GM19025 (cell line): ENCODE measurements at regions not wholly inside any gene's neighbourhood (a gene's known extent, or its start where the extent isn't known, plus 50 kb on each side); places are given as distances from the start of the nearest gene placed in this dataset.
A peak's percentile ranks its signal among the peaks of the same experiment; 100 is the strongest.
"Not testable (repeated sequence)": the region's sequence is repeated elsewhere in the genome, so short reads cannot be mapped to it uniquely, and the experiment has no call there.

Source experiments
- ATAC-seq: cut with Tn5 transposase; IDR thresholded peaks from one replicate; pipeline ENCODE4 v1.9.1; 2021; ENCODE audit warnings: mild to moderate bottlenecking, low read depth, moderate library complexity; ENCODE audit not compliant: unreplicated experiment

- ATAC-seq = no peak
Observed at GRCh38 chr3:40876496-40876895, 322.8 kb upstream of the CTNNB1 start.

DNA sequence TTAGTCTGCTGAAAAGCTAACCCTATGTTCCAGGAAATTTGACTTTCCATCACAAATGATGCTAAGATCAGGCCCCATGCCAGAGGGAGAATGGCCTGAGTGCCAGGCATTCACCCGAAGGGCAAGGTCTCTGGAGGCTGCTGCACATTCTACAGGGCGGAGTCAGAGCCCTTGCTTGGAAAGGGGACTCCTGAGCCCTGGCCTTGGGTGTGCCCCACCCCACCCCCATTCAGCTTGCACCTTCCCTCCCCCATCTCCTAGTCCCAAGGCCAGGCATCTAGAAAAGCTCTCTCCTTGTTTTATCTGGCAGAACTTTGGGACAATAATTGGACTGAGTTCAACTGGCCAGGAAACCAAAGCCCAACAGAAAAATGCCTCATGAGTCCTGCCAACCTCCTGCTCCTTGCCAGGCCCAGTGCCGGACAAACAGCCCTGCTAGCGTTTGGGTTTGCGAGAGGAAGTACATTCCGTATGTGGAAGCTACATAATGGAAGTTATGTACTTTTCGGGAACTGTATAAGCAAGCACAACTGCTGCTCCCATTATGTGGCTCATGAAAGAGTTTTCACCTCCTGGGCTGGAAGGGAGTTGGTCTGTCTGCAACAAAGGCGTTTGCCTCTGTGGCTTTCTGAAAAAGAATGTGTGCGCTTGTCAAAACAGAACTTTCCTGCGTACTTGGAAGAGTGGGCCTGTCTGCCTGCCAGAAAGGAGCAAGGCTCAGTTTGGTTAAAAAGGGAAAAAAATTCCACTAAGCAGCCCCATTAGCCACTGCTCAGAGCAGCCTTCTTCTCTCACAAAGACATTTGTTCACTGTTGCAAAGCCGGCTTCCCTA is 321.5 kb upstream of the CTNNB1 start:
- ATAC-seq = no peak

GRCh38 chr3:40878464-40878905 is 320.8 kb upstream of the CTNNB1 start:
- ATAC-seq = no peak

DNA sequence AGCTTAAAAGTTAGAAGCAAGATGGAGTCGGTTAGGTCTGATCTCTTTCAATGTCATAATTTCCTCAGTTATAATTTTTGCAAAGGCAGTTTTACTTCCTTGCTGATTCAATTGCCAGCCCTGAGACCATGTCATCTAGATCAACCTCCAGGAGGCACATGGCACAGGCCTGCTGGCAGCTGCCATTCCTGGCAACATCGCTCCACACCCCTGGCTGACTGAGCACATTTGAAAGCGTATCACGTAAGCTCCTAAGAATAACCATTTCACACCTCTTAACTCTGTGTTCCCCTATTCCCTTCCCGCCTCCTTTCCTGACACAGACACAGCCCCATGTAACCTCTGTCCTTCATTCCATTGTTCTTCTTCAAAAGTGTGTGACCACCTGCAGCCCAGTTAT is 313.9 kb upstream of the CTNNB1 start:
- ATAC-seq = no peak

DNA sequence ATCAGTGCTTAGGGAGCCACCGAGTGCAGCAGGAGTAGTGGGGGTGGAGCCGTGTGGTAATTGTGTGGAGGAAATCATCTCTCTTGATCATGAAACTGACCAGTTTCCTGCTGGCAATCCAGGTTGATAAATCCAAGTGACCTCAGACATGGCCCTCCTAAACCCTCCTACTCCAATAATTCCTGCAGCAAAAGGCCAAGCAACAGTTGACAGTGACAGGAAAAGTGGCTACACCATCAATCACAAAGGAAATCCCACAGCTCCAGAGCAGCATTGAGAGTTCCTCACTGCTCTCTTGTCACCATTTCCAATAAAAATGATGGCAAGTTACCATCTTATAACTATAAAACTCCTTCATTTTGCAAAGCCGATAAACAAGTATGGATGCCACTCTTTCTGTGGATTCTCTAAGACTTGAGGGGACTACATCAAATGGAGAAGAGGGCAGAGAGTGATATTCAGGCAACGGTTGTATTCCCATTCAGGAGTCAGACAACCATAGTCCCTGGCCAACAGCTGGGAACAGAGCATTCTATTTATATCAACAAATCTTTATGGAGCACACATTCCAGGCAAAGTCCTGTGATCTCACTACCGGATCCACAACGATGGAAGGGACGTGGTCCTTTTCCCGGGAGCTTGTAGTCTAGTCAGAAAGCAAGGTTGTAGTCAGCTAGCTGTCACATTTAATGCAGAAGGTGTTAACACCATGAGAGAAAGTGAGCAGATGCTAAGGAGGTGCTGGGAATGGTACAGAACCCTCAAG is 312.5 kb upstream of the CTNNB1 start:
- no peak for ATAC-seq

DNA sequence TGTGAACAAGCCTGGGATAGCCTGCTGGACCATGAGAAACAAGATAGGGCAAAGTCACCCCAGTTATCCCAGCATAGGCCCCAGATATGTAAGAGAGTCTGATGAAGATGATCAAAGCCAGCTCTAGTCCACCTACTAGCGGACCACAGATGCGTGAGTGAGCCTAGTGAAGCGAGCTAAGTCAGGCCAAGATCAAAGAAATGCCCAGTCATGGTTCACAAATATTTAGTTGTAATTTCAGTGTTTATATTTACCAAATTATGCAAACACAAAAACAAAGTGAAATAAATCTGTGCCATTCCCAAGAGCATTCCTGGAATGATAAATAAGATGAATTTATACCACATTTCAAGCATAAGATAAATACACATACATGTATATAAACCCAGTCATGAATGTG is 308.1 kb upstream of the CTNNB1 start:
- ATAC-seq = no peak

GRCh38 chr3:40895109-40895508 is 304.2 kb upstream of the CTNNB1 start:
- ATAC-seq = no peak

- no peak for ATAC-seq
Observed at GRCh38 chr3:40899286-40899712, 300.0 kb upstream of the CTNNB1 start.

- ATAC-seq = no peak
Observed at GRCh38 chr3:40901298-40901697, 298.0 kb upstream of the CTNNB1 start.

GRCh38 chr3:40901796-40902195 is 297.5 kb upstream of the CTNNB1 start:
- ATAC-seq = no peak

DNA sequence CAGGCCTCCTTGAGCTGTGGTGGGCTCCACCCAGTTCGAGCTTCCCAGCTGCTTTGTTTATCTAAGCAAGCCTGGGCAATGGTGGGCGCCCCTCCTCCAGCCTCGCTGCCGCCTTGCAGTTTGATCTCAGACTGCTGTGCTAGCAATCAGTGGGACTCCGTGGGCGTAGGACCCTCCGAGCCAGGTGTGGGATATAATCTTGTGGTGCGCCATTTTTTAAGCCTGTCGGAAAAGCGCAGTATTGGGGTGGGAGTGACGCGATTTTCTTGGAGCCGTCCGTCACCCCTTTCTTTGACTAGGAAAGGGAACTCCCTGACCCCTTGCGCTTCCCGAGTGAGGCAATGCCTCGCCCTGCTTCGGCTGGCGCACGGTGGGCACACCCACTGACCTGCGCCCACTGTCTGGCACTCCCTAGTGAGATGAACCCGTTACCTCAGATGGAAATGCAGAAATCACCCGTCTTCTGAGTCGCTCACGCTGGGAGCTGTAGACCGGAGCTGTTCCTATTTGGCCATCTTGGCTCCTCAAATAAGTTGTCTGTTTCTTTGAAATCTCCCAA is 291.3 kb upstream of the CTNNB1 start:
- not testable (repeated sequence) for ATAC-seq

GRCh38 chr3:40908612-40909011 is 290.7 kb upstream of the CTNNB1 start:
- ATAC-seq = no peak

GRCh38 chr3:40911264-40911663 is 288.0 kb upstream of the CTNNB1 start:
- ATAC-seq = no peak

DNA sequence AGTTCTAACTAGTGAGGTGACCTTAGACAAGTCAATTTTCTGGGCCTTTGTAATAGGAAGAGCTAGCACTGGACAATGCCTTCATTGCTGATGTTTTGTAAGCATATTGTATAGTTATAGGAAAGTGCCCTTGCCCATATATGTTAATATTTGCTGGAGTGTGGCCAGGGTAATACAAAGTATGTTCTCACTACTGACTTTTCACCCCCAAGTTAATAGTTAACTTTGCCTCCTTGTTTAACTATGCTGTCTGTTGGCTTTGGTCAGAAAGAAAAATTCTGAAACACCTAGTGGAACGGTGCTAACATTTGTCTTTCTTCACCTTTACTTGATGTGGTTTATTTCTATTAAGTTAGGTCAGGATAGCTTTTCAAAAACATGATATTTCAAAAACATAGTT is 287.4 kb upstream of the CTNNB1 start:
- ATAC-seq = peak; percentile 52

DNA sequence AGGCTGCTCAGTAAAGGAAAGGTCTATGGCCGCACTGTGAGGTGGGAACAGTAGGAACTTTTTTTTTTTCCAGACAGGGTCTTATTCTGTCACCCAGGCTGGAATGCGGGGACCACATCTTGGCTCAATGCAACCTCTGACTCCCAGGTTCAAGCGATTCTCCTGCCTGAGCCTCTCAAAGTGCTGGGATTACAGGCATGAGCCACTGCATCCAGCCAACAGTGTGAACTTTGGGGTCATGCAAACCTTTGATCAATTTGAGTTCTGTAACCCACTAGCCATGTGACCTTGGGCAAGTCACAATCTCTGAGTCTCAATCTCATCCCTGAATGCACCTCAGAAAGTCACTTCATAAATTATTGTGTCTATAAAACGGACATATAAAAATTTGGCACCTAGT is 286.8 kb upstream of the CTNNB1 start:
- no peak for ATAC-seq

GRCh38 chr3:40913192-40913591 is 286.1 kb upstream of the CTNNB1 start:
- no peak for ATAC-seq

- no peak for ATAC-seq
Observed at GRCh38 chr3:40913641-40914040, 285.7 kb upstream of the CTNNB1 start.

- no peak for ATAC-seq
Observed at GRCh38 chr3:40914475-40914874, 284.8 kb upstream of the CTNNB1 start.

- no peak for ATAC-seq
Observed at GRCh38 chr3:40915346-40915865, 283.9 kb upstream of the CTNNB1 start.

DNA sequence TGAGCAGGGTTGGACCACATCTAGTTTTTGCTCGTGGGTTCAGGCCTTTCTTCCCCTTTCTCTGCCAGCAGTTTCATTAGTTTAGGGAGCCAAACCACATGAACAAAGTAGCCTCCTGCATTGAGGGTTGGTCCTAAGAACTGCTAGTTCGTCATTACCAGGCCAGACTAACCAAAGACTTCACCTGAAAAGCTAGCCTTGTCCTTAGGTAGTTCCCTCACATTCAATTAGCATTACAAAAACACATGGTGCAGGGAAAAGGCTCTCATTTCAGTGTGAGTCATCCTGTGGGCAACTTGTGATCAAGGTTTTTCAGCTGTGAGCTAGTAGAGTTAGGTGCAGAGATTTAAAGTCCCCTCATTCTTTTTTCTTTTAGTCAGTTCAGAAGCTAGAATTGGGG is 279.3 kb upstream of the CTNNB1 start:
- ATAC-seq = no peak

GRCh38 chr3:40921251-40921650 is 278.1 kb upstream of the CTNNB1 start:
- no peak for ATAC-seq
